ENCODE measurements at regions not wholly inside any gene's neighbourhood (a gene's known extent, or its start where the extent isn't known, plus 50 kb on each side); places are given as distances from the start of the nearest gene placed in this dataset.
"Not testable (repeated sequence)": the region's sequence is repeated elsewhere in the genome, so short reads cannot be mapped to it uniquely, and the experiment has no call there.

DNA sequence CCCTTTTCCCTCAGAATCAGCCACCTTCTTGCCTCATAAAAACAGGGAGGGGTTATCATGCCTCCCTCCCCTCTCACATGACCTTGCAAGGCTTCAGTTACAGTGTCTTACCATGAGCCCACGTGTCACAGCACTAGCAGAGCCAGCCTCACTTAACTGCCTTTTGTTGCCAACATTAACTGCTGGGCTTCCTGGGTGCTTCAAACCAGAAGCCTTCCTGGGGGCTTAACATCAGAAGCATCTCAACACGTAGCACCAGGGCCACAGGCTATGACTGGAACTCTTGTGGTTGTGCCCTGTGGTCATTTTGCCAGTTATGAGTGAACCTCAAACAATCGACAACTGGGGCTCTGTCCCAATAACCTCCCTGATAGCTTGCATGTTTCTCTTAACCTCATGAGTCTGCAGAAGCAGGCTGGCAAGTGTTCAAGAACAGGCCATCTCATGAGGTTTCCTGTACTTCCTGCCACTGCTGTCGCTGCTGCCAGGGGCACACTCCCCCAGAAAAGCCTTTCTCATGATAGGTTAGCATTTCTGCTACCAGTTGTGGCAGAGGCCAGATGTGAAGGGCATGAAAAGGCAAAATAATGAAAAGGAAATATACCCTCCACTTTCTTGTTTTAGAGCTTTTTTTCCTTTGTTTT is 132.2 kb downstream of the GLUL start:
- DNase-seq: peak; percentile 22

DNA sequence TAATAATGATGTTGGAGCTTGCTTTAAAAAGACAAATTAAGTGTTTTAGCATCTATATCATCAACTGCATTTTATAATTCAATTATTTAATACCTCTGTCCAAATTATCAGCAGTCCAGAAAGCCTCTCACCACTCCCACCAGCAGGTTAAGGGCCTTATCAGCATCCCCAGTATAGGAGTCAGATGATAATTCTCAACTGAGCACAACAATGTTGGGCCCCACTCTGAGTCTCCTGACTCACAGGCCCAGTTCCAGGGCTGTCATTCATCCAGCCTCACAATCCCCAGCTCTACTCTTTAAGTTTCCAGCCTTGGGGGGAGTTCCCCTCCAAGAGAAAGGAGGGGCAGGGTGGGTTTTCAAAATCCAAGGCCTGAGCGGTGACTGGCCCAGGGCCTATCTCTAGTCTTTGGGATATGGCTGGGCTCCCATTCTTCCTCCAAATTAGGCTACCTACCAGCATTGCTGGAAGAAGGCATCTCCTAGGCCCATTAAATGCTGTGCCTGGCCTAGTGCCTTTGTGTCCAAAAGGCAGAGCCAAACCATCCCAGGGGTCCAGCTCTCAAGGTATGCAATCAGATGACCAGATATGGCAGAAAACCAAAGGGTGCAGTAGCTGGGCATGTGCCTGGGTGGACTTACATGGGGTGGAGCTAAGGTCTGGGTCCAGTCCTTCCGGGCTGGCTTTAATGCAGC is 134.1 kb downstream of the GLUL start:
- no peak for DNase-seq

DNA sequence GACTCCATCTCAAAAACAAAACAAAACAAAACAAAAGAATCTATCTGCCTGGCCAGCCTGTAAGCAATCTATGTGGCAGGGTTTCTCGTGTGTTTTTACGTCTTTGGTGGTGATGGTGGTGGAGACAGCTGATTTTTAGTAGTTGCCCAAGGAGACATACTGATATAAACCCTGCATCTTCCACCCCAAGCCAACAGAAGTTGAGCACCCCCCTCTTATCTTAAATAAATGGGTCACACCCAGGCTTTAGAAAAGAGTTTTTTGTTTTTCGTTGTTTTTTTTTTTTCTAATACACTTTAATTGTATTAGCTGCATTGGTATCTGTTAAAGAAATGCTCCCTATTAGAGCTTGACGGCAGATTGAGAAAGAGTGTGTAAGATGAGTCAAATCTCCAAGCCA is 134.7 kb downstream of the GLUL start:
- no peak for DNase-seq

DNA sequence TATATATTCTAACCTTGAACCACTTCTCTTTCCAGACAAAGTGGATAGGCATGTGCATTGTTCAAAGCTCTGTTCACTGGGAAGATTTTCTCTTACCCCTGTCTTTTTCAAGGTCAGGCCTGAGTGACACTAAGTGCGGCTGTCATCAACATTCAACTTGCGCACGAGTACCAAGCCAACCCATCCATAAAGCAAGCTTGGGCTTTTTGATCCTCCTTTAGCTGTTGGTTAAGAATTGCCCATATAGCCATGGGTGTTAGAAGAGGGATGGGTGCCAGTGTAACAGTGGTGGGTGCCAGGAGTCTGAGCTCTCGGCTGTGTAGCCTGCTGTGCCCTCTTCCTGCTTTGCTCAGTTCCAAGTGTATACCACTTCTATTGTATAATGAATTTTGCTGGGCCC is 136.1 kb downstream of the GLUL start:
- DNase-seq: no peak

DNA sequence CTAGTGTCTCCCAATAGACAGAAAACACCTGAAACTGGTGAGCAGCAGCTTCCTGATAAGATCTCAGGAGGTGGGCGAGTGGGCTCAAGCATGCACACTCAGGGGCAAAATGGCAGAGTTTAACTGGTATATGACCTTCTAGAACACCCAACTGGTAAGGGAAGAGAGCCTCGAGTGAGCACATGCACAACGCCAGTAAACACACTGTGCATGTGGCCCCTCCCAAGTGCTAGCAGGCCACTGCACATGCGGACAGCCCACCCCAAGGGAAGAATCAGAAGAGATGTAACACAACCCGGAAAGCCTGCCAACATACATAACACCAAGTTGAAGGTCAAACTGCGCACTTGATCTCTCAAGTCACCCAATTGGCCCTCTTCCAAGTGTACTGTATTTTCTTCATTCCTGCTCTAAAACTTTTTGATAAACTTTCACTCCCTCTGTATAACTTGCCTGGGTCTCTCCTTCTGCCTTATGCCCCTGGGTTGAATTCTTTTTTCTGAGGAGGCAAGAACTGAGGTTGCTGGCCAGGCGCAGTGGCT is 138.2 kb downstream of the GLUL start:
- no peak for DNase-seq

DNA sequence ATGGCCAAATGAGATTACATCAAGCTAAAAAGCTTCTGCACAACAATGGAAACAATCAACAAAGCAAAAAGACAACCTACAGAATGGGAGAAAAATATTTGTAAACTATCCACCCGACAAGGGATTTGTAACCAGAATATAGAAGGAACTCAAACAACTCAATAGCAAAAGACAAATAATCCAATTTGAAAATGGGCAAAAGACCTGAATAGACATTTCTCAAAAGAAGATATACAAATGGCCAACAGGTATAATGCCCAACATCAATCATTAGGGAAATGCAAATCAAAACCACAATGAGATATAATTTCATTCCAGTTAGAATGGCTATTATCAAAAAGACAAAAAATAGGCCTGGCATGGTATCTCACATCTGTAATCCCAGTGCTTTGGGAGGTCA is 140.0 kb downstream of the GLUL start:
- no peak for DNase-seq

DNA sequence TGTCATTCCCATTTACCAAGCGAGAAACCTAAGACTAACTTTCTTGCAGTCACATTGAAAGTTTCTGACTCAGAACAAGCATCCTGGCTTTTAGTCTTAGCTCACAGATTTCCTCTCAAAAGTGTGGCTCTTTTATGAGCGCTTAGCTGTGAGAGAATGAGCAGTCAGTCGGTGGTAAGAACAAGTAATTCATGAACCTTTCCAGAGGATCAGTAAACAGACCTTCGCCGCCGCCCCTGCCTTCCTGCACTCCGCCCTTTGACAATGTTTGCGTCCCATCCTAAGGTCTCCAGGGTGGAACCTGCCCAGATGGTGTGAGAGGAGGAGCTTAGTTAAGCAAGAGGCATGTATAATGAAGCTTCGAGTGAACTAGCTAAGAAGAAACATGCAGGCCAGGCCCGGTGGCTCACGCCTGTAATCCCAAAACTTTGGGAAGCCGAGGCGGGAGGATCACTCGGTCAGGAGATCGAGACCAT is 142.4 kb downstream of the GLUL start:
- no peak for DNase-seq

DNA sequence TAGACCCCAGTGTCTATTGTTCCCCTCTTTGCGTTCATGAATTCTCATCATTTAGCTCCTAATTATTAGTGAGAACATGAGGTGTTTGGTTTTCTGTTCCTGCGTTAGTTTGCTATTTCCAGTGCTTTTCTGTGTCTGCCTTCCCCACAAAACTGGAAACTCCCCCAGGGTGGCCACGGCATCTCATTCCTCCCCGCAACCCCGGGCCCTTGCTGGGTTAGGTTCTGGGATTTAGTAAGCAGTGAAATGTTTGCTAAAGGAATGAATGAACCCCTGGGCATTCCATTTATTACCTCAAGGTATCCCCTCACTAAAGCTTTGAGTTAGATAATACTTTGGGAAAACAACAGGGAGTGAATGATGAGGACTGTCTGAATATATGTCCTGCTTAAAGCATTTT is 142.9 kb downstream of the GLUL start:
- no peak for DNase-seq

DNA sequence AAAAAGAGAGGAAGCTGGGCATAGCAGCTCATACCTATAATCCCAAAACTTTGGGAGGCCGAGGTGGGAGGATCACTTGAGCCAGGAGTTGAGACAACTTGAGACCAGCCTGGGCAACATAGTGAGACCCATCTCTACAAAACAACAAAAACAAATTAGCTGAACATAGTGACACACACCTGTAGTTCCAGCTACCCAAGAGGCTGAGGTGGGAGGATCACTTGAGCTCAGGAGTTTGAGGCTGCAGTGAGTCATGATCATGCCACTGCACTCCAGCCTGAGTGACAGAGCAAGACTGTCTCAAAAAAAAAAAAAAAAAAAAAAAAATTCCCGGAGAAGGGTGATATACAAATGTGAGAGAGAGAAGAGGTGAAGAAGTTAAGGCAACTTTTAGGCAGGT is 143.8 kb downstream of the GLUL start:
- not testable (repeated sequence) for DNase-seq

DNA sequence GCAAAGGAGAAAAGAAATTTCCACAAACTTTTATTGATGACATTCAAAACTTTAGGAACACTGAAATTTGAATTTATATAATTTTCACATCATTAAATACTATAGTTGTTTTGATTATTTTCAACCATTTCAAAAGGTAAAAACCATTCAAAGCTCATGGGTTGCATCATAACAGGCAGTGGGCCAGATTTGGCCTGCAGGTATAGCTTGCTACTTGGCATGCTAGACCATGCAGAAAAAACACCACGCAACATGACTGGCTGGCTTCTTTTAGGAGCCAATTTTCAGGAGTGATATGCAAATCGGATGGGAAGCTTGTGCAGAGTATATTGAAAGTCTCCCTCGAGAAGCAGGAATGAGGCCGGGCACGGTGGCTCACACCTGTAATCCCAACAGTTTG is 144.8 kb downstream of the GLUL start:
- no peak for DNase-seq

DNA sequence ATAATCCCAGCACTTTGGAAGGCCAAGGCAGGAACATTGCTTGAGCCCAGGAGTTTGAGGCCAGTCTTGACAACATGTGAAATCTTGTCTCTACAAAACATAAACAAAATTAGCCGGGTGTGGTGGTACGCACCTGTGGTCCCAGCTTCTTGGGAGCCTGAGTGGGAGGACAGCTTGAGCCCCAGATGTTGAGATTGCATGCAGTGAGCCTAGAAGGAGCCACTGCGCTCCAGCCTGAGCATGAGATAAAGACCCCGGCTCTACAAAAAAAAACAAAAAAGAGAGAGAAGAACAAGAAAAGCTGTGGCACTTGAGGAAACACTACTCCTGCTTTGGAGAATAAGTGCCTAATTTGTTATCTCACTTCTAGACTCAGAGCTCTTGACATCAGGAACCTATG is 146.6 kb downstream of the GLUL start:
- no peak for DNase-seq

DNA sequence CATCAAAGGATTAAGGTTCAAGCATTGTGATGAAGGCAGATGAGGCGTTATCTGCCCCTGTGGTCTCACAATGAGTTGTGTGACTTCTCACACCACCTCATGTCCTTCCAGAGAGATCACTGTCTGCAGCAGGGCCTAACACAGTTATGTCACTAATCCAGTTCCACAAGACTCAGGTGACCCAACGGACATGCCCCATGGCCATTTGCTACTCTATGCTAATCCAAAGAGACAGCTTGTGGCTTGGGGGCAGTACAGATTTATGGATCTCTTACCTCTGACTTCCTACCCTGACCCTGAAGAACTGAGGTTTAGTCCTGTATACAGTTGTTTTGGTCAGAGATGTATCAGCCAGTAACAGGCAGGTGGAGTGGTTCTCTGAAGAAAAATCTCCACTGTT is 147.1 kb downstream of the GLUL start:
- DNase-seq: no peak

DNA sequence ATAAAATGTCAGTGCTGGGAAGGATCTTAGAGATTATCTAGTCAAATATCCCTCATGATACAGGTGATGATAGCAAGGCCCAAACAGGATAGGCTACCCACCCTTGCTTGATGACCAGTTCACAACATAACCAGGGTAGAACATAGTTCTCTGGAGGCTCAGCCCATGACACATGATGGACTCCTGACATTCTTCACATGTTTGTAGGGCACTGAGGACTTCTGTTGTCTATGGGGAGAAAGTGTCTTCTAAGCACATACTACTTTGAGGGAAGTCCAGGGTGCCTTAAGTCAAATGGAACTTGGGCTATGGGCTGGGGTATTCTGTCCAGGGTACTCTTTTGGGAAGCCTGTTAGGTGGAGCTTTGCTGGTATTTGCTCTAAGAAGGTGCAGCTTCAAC is 148.9 kb downstream of the GLUL start:
- no peak for DNase-seq

DNA sequence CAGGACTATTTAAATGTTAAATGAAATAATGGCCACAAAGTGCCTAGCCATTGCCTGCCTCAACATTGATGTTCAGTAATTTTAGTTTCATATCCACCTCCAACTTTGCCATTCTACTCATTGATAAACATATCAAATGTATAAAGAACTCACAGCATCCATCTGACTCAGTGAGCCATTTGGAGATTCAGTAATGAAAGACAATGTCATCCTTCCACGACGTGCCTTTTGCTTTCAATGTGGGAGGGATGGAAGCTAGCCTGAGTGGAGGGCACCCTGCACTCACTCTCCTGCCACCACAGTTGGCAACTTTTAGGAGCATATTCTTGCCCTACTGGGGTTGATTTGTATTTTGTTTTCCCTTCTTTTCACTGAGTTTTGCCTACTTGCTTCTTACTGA is 151.5 kb downstream of the GLUL start:
- DNase-seq: no peak

DNA sequence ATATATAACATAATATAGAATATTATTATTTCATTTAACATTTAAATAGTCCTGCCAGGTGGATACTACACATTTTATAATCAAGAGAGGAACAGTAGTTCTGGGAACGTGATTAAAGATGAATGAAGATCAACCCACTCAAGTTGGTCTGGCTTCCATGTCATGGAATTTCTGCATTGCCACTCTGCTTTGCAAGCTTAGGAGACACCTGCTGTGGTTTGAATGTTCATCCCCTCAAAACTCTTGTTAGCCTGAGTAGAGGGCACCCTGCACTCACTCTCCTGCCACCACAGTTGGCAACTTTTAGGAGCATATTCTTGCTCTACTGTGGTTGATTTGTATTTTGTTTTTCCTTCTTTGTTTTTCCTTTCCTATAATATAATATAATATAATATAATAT is 153.2 kb downstream of the GLUL start:
- no peak for DNase-seq

DNA sequence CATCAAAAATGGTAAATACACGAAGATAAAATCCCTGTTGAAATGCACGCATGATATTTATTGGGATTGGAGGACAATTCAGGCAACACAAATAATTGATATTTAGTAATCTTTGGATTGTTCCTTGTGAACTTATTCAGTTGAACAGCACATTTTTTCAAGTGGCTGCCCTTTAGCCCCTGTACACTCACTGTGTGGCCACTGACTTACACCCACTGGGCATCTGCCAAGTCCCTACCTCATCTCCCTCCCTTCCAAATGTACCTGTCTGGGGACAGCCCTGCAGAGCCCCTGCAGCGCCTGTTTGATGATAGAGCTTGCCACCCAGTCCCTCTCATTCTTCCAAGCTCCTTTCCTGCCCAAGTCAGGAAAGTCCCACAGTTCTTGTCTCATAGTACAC is 154.3 kb downstream of the GLUL start:
- DNase-seq: no peak

DNA sequence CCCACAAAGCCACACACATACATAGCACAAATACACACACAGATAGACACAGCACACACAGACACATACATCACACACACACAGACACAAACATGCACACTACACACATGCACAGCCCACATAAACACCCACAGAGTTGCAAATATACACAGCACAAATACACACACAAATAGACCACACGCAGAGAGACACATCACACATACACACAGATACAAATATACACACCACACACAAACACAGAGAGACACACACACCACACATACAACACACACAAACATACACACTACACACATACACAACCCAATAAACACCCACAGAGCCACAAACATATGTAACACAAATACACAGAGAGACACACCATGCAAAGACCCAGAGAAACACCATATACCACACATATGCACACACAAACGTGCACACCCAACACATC is 154.9 kb downstream of the GLUL start:
- DNase-seq: no peak

DNA sequence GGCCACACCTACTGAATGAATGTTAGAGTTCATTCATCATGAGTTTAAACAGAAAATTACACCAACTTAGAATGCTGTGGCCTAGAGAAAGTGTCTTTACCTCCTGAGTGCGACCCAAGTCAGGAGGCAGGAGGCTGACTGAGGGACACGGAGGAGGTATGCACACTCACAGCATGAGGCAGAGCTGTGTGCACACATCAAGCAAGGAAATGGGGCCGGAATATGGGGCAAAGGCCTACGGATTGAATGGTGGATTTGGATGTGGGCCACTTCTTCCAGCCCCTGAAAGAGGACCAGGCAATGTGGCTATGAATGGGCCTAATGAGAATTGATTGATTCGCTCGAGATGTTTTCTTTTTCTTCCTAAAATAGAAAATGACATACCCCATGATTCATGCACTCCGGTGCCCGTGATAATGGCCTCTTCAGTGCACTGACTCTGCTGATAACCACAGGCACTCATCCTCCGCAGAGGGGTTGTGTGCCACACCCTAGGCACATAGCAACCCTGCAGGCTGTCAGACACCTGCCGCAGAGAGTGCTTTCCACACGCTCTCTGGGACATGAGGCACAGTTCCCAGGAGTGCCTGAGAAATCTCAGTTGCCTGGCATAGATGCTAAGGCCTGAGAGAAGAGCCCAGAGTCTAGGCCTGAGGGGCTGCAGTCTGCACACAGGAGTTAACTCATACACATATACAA is 155.5 kb downstream of the GLUL start:
- no peak for DNase-seq

DNA sequence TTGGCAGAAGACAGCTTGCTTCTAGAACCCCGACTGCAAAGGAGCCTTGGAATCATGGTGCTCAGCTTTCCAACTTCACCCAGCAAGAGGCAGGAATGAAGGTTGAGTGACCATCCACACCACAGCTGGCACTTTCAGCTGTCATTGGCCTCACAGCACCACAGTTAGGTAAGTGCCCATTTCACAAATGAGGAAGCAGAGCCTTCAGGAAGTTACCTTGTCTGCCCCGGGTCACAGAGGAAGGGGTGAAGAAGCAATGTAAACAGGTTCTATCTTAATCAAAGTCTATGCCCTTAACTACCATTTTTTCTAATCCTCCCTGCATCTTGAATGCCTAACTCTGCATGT is 156.0 kb downstream of the GLUL start:
- DNase-seq: no peak

DNA sequence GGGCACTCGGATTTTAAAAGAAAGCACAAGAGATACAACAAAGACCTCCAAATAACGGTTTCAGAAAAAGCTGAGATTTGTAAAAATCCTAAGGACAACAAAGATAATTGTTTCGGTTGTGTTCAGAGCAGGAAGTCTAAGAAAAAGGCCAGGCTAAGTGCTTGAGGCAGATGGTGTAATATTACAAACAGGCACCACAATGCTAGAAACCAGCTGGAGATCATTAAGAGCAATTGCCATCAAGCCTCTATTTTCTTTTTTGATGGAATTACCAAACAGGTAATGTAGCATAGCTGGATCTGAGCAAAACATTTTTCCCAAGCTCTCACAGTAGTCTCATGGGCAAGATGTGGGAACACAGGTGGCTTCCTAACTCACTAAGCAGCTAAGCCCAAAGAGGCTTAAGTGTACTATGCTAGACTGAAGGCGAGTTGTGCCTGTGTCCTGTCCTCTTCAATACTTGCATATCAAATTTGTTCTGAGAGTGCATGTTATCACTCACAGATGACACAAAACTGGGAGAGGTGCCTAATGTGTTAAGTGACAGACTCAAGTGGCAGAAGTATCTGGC is 161.6 kb downstream of the GLUL start:
- peak; percentile 81 for DNase-seq

DNA sequence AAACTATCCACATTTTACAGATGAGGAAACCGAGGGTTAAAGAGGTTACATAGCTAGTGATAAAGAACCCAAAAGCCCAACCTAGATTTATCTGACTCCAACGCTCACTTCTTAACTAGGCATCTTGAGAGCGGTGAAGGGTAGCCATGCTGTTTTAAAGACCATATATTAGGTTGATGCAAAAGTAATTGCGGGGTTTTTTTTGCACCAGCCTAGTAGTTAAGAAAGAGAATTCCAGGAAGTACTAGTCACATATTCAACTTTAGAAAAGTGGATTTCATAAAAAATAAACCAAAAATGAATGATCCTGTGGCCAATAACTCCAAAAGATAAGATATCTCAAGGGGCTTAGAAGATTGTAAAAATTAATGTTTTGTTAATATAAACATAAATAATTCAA is 162.1 kb downstream of the GLUL start:
- DNase-seq: no peak

DNA sequence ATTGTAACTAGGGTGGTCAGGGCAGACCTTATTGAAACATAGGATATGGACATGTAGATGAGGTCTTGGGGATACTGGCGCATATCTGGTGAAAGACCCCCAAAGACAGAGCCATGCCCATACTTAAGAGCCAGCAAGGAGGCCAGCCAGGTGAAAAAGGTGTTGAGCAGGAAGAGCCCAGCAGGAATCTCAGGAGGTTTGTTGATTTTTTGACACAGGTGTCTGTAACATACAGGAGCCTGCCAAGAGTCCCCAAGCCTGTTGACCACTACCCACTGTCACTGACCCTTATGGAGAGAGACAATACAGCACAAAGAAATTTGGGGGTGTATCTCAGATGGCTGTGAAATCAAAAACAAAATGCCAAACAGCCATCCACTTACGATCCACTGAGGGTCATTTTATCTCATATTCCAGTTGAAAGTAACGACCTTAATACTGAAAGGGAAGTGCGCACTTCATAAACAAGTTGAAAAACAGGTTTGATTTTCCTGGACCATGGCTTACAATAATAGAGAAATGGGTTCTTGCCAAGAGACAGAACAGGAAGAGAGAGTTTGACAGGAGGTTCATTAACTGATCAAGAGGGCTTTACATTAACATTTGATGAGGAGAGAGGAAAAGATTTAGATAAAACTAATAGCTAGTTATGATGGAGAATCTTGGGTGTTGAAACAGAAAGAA is 163.6 kb downstream of the GLUL start:
- no peak for DNase-seq

DNA sequence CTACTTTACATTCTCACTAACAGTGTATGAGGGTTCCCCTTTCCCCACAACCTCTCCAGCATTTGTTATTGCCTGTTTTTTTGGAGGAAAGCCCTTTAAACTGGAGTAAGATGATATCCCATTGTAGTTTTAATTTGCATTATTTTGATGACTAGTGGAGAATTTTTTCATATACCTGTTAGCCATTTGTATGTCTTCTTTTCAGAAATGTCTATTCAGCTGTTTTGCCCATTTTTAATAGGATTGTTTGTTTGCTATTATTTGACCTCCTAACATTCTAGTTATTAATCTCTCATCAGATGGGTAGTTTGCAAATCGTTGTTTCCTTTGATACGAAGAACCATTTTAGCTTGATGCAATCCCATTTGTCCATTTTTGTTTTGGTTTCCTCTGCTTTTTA is 165.0 kb downstream of the GLUL start:
- DNase-seq: no peak
